SK-N-SH (cell line): ENCODE measurements at regions not wholly inside any gene's neighbourhood (a gene's known extent, or its start where the extent isn't known, plus 50 kb on each side); places are given as distances from the start of the nearest gene placed in this dataset.
"Not testable (repeated sequence)": the region's sequence is repeated elsewhere in the genome, so short reads cannot be mapped to it uniquely, and the experiment has no call there.

Experiments
- CTCF ChIA-PET: fragments of 300-600, 350-600 bp; formaldehyde crosslinking; extraction: SDS; loops from one replicate; lab custom pipeline; 2021; lab: Yijun Ruan, JAX
- POLR2A ChIA-PET: fragments of 350-600 bp; sonication (Branson Sonifier 250); formaldehyde crosslinking; extraction: SDS; loops from one replicate; lab custom pipeline; 2020; ENCODE audit warnings: antibody characterized with exemption, inconsistent platforms; lab: Yijun Ruan, JAX
- DNase-seq: peaks from one replicate; pipeline ENCODE4 v3.0.0; 2012
- H2AFZ ChIP-seq: fragments of 200-600 bp; sonication (generic); 2 replicates; pipeline ENCODE4 v1.8.1; 2016; ENCODE audit warnings: antibody characterized with exemption, mild to moderate bottlenecking, low read depth
- H3F3A ChIP-seq: fragments of 200-600 bp; sonication (generic); replicated peaks from 2 replicates; pipeline ENCODE3; 2016; ENCODE audit warnings: antibody characterized with exemption, mild to moderate bottlenecking; ENCODE audit not compliant: insufficient read depth
- H3K27ac ChIP-seq, 2 experiments: fragments of 200-500 bp in 1 of 2; fragments of 200-600 bp in 1 of 2; sonication (Bioruptor generic) in 1 of 2; sonication (generic), shearing (Covaris generic) in 1 of 2; 2 replicates each; pipeline versions ENCODE4 v1.5.1 to v1.6.1; 2014 to 2016; ENCODE audit warnings: low read depth in 2 of 2, inconsistent platforms in 1 of 2, low read length in 1 of 2, mild to moderate bottlenecking in 1 of 2, mixed read lengths in 1 of 2
- H3K27me3 ChIP-seq: fragments of 200-600 bp; sonication (generic), shearing (Covaris generic); 2 replicates; pipeline ENCODE4 v1.6.1; 2016; ENCODE audit warnings: mixed run types; ENCODE audit not compliant: insufficient read depth
- H3K36me3 ChIP-seq, 2 experiments: fragments of 200-500 bp in 1 of 2; fragments of 200-600 bp in 1 of 2; sonication (Bioruptor generic) in 1 of 2; sonication (generic) in 1 of 2; replicated peaks in 1 of 2; 2 replicates each; pipeline versions ENCODE3 to v1.5.1; 2014 to 2016; ENCODE audit warnings: low read length in 1 of 2, mild to moderate bottlenecking in 1 of 2; ENCODE audit not compliant: insufficient read depth in 2 of 2, control insufficient read depth in 1 of 2
- H3K4me1 ChIP-seq, 2 experiments: fragments of 200-500 bp in 1 of 2; fragments of 200-600 bp in 1 of 2; sonication (Bioruptor generic) in 1 of 2; sonication (generic), shearing (Covaris generic) in 1 of 2; 2 replicates each; pipeline versions ENCODE4 v1.5.1 to v1.6.1; 2014 to 2016; ENCODE audit warnings: low read depth in 1 of 2, low read length in 1 of 2, mixed run types in 1 of 2; ENCODE audit not compliant: insufficient read depth in 2 of 2, control insufficient read depth in 1 of 2
- H3K4me2 ChIP-seq: fragments of 200-600 bp; sonication (generic), shearing (Covaris generic); 2 replicates; pipeline ENCODE4 v1.6.1; 2017; ENCODE audit warnings: mixed run types
- H3K4me3 ChIP-seq, 2 experiments: fragments of 200-500 bp in 1 of 2; fragments of 200-600 bp in 1 of 2; sonication (Bioruptor generic) in 1 of 2; sonication (generic), shearing (Covaris generic) in 1 of 2; 2 replicates each; pipeline versions ENCODE4 v1.5.1 to v1.8.1; 2014 to 2016; ENCODE audit warnings: low read depth in 2 of 2, inconsistent platforms in 1 of 2, low read length in 1 of 2, mild to moderate bottlenecking in 1 of 2, mixed read lengths in 1 of 2, moderate library complexity in 1 of 2
- H3K79me2 ChIP-seq: fragments of 200-600 bp; sonication (generic); 2 replicates; pipeline ENCODE4 v1.8.1; 2017; ENCODE audit warnings: mild to moderate bottlenecking; ENCODE audit not compliant: insufficient read depth
- H3K9ac ChIP-seq: fragments of 200-600 bp; sonication (generic); 2 replicates; pipeline ENCODE4 v1.6.1; 2017; ENCODE audit warnings: mixed run types
- H3K9me2 ChIP-seq: fragments of 200-600 bp; sonication (generic); 2 replicates; pipeline ENCODE4 v1.6.1; 2017; ENCODE audit warnings: mixed run types
- H3K9me3 ChIP-seq: fragments of 200-600 bp; sonication (generic); 2 replicates; pipeline ENCODE4 v1.6.1; 2017; ENCODE audit warnings: mixed run types, mild to moderate bottlenecking, moderate library complexity
- H4K20me1 ChIP-seq: fragments of 200-600 bp; sonication (generic); 2 replicates; pipeline ENCODE4 v1.6.1; 2017; ENCODE audit warnings: mild to moderate bottlenecking, mixed run types; ENCODE audit not compliant: insufficient read depth
- ELF1 ChIP-seq: IDR thresholded peaks from 2 replicates; pipeline ENCODE4 v1.4.0; 2012
- FOSL2 ChIP-seq: IDR thresholded peaks from 2 replicates; pipeline ENCODE4 v1.4.0; 2012; ENCODE audit warnings: low read depth, mild to moderate bottlenecking, moderate library complexity, borderline replicate concordance
- FOXM1 ChIP-seq: IDR thresholded peaks from 2 replicates; pipeline ENCODE4 v1.4.0; 2012; ENCODE audit warnings: low read depth, mild to moderate bottlenecking
- GABPA ChIP-seq: IDR thresholded peaks from 2 replicates; pipeline ENCODE4 v1.4.0; 2012; ENCODE audit warnings: low read depth, mild to moderate bottlenecking
- GATA2 ChIP-seq: sonication (generic); formaldehyde crosslinking; IDR thresholded peaks from 2 replicates; pipeline ENCODE4 v1.5.0; 2020; ENCODE audit warnings: mild to moderate bottlenecking, missing genetic modification reagents
- NFIC ChIP-seq: IDR thresholded peaks from 2 replicates; pipeline ENCODE4 v1.4.0; 2012; ENCODE audit warnings: borderline replicate concordance
- RAD21 ChIP-seq: IDR thresholded peaks from 2 replicates; pipeline ENCODE4 v1.6.1; 2012; ENCODE audit warnings: mild to moderate bottlenecking, low read length
- TCF12 ChIP-seq: IDR thresholded peaks from 2 replicates; pipeline ENCODE4 v1.4.0; 2012
- WGBS: methylation state at CpG from one replicate; pipeline ENCODE4 v1.1.6; 2017; ENCODE audit warnings: low lambda C conversion rate; 5-methylcytosine and 5-hydroxymethylcytosine counted together
- TF ChIP-seq, protein P1 (sequence below): IDR thresholded peaks from 2 replicates; pipeline ENCODE4 v1.4.0; 2012; ENCODE audit warnings: low read depth, borderline replicate concordance

DNA sequence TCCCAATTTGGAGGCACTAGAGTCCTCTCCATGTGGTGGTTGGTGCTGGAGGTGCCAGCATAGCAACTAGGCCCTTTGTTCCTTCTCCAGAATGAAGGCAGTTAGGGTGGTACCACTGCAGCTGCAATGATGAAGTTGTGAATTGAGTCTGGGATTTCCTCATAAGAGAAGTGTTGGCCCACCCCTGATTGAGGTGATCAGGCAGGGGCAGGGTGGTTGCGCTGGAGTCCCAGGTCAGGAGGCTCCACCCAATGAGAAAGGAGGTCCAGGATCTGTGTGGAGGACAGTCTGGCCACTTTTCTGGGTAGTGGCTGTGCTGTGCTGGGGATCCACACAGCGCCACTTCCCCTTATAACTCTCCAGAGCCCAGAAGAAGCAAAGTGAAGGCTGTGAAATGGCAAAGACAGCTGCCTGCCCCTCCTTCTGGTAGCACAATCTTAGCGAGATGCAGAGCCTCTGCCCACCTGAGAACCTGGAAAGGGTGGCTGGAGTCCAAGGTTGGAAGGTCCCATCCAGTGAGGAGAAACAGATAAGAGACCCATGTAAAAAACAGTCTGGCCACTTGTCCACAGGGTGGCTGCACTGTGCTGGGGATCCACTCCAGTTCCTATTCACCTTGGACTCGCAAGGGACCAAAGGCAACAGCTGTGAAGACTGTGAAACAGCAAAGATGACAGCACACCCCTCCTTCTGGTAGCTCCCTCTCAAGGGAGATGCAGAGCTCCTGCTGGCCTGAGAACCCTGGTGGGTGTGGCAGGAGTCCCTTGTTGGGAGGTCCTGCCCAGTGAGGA lies 124.6 kb downstream of the RRAGB start (continued):
- TF ChIP-seq, protein P1, sequence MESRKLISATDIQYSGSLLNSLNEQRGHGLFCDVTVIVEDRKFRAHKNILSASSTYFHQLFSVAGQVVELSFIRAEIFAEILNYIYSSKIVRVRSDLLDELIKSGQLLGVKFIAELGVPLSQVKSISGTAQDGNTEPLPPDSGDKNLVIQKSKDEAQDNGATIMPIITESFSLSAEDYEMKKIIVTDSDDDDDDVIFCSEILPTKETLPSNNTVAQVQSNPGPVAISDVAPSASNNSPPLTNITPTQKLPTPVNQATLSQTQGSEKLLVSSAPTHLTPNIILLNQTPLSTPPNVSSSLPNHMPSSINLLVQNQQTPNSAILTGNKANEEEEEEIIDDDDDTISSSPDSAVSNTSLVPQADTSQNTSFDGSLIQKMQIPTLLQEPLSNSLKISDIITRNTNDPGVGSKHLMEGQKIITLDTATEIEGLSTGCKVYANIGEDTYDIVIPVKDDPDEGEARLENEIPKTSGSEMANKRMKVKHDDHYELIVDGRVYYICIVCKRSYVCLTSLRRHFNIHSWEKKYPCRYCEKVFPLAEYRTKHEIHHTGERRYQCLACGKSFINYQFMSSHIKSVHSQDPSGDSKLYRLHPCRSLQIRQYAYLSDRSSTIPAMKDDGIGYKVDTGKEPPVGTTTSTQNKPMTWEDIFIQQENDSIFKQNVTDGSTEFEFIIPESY = no peak
- TF ChIP-seq TCF12 (no peak), GABPA (no peak), FOXM1 (no peak), FOSL2 (no peak), GATA2 (CRISPR knock-in tag) (no peak)

DNA sequence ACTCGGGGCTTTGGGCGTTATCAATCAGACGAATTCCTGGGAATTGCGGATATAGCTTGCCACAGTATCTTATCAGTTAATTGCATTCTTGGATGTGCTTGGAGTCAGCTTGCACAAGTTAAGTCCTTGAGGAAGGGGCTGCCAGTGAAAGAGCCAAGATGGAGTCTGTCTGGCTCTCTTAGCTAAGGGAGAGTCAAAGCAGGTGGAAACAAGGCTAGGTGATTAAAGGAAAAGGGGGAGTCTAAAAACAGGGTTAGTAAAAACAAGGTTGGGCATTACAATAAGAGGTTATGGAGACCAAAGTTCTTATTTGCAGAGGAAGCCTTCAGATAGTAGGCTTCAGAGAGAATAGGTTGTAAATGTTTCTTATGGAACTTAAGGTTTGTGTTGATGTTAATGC lies 149.2 kb downstream of the RRAGB start:
- WGBS = 13% methylated on average over 4 of the region's 4 CpGs
- H3K27me3 ChIP-seq, H3K27ac ChIP-seq, H2AFZ ChIP-seq, DNase-seq, H3K9me2 ChIP-seq, CTCF ChIA-PET, H3F3A ChIP-seq, H3K4me2 ChIP-seq, H4K20me1 ChIP-seq, H3K9ac ChIP-seq, POLR2A ChIA-PET, H3K4me1 ChIP-seq, H3K9me3 ChIP-seq, H3K36me3 ChIP-seq, H3K4me3 ChIP-seq, H3K79me2 ChIP-seq: not testable (repeated sequence)

DNA sequence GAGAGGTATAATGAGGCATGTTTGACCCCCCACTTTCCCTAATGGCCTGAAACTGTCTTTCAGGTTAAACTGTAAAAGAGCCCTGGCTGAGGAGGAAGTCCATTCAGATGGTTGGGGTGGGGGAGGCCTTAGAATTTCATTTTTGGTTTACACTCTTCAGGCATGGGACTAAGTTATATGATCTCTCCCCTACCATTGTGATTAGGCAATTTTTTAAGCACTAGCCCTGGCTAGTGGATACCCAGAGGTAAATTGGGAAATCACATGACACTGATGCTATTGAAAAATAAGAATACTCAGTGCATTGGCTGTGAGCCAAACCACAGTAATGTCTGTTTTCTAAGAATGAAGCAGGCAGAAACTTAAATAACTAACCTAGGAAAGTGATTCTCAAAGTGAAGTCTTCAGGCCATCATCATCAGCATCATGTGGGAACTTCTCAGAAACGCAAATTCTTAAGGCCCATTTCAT lies 149.7 kb downstream of the RRAGB start:
- Histone ChIP-seq H3F3A (no peaks in the 10 kb centered on the region), H3K9me3 (no peaks in the 10 kb centered on the region), H3K36me3 (no peaks in the 10 kb centered on the region), H3K4me2 (no peak overlapping the region), H2AFZ (no peak overlapping the region), H3K4me3 (no peak overlapping the region), H4K20me1 (no peaks in the 10 kb centered on the region), H3K9me2 (no peaks in the 10 kb centered on the region), H3K79me2 (no peaks in the 10 kb centered on the region), H3K9ac (no peak overlapping the region), H3K4me1 (no peaks in the 10 kb centered on the region), H3K27me3 (no peaks in the 10 kb centered on the region), H3K27ac (no peak overlapping the region)
- TF ChIP-seq NFIC = no peak
- TF ChIP-seq RAD21 = no peak
- ChIA-PET CTCF (no interaction called here), POLR2A (no interaction called here)
- DNase-seq = no peak
- 0% methylated on average over 1 of the region's 1 CpG for WGBS

DNA sequence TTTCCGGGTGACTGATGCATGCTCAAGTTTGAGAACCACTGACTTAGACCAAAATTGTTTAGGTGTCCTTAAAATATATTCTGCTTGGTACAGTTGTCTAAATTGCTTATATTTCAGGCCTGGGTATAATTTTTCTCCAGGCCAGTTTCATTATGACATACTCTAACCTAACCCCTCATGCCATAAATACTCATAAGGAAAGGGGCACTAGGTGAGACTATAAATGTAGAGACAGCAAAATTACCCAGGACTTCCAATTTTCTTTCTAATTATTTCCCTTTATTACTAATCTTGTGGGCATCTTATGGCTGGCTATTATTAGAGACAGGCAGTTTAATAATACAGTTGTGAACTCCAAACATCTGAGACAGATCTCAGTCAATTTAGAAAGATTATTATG lies 150.2 kb downstream of the RRAGB start:
- 0% methylated on average over 1 of the region's 1 CpG for WGBS
- TF ChIP-seq ELF1 = no peak
- Histone ChIP-seq H3K4me2 (no peak overlapping the region), H3K9ac (no peak overlapping the region), H3K79me2 (no peaks in the 10 kb centered on the region), H3K36me3 (no peaks in the 10 kb centered on the region), H3K4me1 (no peaks in the 10 kb centered on the region), H2AFZ (no peak overlapping the region), H3F3A (no peaks in the 10 kb centered on the region), H4K20me1 (no peaks in the 10 kb centered on the region), H3K9me3 (no peaks in the 10 kb centered on the region), H3K9me2 (no peaks in the 10 kb centered on the region), H3K4me3 (no peak overlapping the region), H3K27me3 (no peaks in the 10 kb centered on the region), H3K27ac (no peak overlapping the region)
- DNase-seq = no peak
- ChIA-PET CTCF (no interaction called here), POLR2A (no interaction called here)
